ENCODE measurements at regions not wholly inside any gene's neighbourhood (a gene's known extent, or its start where the extent isn't known, plus 50 kb on each side); places are given as distances from the start of the nearest gene placed in this dataset.
"Not testable (repeated sequence)": the region's sequence is repeated elsewhere in the genome, so short reads cannot be mapped to it uniquely, and the experiment has no call there.

DNA sequence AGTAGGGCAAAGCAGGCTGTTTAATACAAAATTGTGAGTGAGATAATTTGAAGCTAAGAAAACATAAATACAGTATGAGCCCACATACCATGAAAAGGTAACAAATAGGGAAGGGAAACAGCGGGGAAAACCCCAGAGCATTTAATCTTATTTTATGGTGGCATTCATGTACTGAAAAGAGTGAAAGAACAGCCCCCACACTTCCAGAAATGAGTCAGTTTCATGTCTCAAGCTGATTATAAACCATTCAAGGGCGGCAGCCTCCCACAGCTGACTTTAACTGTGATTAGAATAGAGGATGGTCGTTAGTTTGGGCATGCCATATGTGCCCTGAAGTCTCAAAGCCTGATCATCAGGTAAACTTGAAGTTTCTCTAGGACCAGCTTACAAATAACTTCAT is 64.5 kb downstream of the FOXG1 start:
- no peak overlapping the region for H2BK15ac ChIP-seq (ENCODE audit: low read depth, low read length)
- no peaks in the 10 kb centered on the region for H3K23me2 ChIP-seq (ENCODE audit: insufficient read length, low read depth, low read length, poor library complexity, severe bottlenecking)
- no peak overlapping the region for H2BK120ac ChIP-seq (ENCODE audit: low read depth, low read length, poor library complexity, severe bottlenecking)
- no peak overlapping the region for H4K5ac ChIP-seq (ENCODE audit: insufficient read length, low read depth, low read length)
- no peak overlapping the region for H3K56ac ChIP-seq (ENCODE audit: insufficient read length, low read depth, low read length)
- no peak overlapping the region for H2BK20ac ChIP-seq (ENCODE audit: low read depth, low read length, poor library complexity, severe bottlenecking)
- H3K18ac ChIP-seq (ENCODE audit: insufficient read length, low read depth, low read length), result no peak overlapping the region
- H2BK5ac ChIP-seq (ENCODE audit: insufficient read length, low read length), result no peak overlapping the region
- H3K79me1 ChIP-seq (ENCODE audit: insufficient read depth, low read depth, low read length, poor library complexity, severe bottlenecking), result no peaks in the 10 kb centered on the region
- H2AFZ ChIP-seq (ENCODE audit: low read length), result no peak overlapping the region
- H3K4me2 ChIP-seq (ENCODE audit: insufficient read depth, insufficient read length, low read length), result no peak overlapping the region
- no peak overlapping the region for H3K4ac ChIP-seq (ENCODE audit: low read depth, low read length)
- H3T11ph ChIP-seq (ENCODE audit: low read length), result no peak overlapping the region
- Mint-ChIP-seq H3K27me3 (ENCODE audit: low read depth) (no peaks in the 10 kb centered on the region), H3K4me1 (no peaks in the 10 kb centered on the region), H3K36me3 (ENCODE audit: insufficient read depth in 1 of 3, low read depth in 3 of 3) (peaks cover 0 to 2% (median 0%) of the 10 kb centered on the region in 3 experiments; a peak in 1 of 7 replicates), H3K4me3 (no peak overlapping the region), H3K27ac (no peak overlapping the region), H3K9me3 (peaks cover 0 to 2% of the 10 kb centered on the region in 2 experiments; a peak in 1 of 5 replicates)
- DNase-seq, result no peak
- H3K14ac ChIP-seq (ENCODE audit: insufficient read depth, low read length), result no peak overlapping the region
- H3K27me3 ChIP-seq (ENCODE audit: insufficient read depth, low read length), result no peaks in the 10 kb centered on the region
- H4K91ac ChIP-seq (ENCODE audit: insufficient read length, low read depth, low read length), result no peak overlapping the region
- no CpG with 5 or more reads among the region's 3 CpGs for WGBS (ENCODE audit: extremely low coverage, insufficient read length, low lambda C conversion rate)
- no peaks in the 10 kb centered on the region for H4K20me1 ChIP-seq (ENCODE audit: control insufficient read depth, insufficient read depth, insufficient read length)
- no peak overlapping the region for H4K8ac ChIP-seq (replicated peaks; ENCODE audit: insufficient read length, low read depth, low read length)
- no peak overlapping the region for H3K23ac ChIP-seq (ENCODE audit: insufficient read length, low read depth, low read length)
- no peaks in the 10 kb centered on the region for H3K4me1 ChIP-seq (ENCODE audit: insufficient read depth, low read length)
- no peaks in the 10 kb centered on the region for H3K79me2 ChIP-seq (ENCODE audit: insufficient read depth, low read length)
- H3K9ac ChIP-seq (ENCODE audit: extremely low read depth, insufficient read length, low read length), result no peak overlapping the region
- TF ChIP-seq, protein P1, sequence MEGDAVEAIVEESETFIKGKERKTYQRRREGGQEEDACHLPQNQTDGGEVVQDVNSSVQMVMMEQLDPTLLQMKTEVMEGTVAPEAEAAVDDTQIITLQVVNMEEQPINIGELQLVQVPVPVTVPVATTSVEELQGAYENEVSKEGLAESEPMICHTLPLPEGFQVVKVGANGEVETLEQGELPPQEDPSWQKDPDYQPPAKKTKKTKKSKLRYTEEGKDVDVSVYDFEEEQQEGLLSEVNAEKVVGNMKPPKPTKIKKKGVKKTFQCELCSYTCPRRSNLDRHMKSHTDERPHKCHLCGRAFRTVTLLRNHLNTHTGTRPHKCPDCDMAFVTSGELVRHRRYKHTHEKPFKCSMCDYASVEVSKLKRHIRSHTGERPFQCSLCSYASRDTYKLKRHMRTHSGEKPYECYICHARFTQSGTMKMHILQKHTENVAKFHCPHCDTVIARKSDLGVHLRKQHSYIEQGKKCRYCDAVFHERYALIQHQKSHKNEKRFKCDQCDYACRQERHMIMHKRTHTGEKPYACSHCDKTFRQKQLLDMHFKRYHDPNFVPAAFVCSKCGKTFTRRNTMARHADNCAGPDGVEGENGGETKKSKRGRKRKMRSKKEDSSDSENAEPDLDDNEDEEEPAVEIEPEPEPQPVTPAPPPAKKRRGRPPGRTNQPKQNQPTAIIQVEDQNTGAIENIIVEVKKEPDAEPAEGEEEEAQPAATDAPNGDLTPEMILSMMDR (conservative IDR thresholded peaks at IDR 0.05), result no peak
- H2AK5ac ChIP-seq (ENCODE audit: insufficient read length, low read length), result no peak overlapping the region
- H2BK12ac ChIP-seq (ENCODE audit: insufficient read length, low read depth, low read length), result no peak overlapping the region
- H3K9me3 ChIP-seq (ENCODE audit: control insufficient read depth, low read depth, low read length), result no peaks in the 10 kb centered on the region
- no peak overlapping the region for H3K27ac ChIP-seq (ENCODE audit: insufficient read length, low read depth, low read length)

DNA sequence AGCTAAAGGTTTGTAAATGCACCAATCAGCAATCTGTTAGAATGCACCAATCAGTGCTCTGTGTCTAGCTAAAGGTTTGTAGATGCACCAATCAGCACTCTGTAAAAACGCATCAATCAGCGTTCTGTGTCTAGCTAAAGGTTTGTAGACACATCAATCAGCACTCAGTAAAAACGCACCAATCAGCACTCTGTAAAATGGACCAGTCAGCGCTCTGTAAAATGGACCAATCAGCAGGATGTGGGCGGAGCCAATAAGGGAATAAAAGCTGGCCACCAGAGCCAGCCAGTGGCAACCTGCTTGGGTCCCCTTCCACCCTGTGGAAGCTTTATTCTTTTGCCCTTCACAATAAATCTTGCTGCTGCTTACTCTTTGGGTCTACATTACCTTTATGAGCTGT is 76.0 kb downstream of the FOXG1 start:
- H3K79me2 ChIP-seq (ENCODE audit: insufficient read depth, low read length); H3K23ac ChIP-seq (ENCODE audit: insufficient read length, low read depth, low read length); H2BK20ac ChIP-seq (ENCODE audit: low read depth, low read length, poor library complexity, severe bottlenecking); H3K23me2 ChIP-seq (ENCODE audit: insufficient read length, low read depth, low read length, poor library complexity, severe bottlenecking); H2BK5ac ChIP-seq (ENCODE audit: insufficient read length, low read length); H4K8ac ChIP-seq (replicated peaks; ENCODE audit: insufficient read length, low read depth, low read length); H3K18ac ChIP-seq (ENCODE audit: insufficient read length, low read depth, low read length); H3K79me1 ChIP-seq (ENCODE audit: insufficient read depth, low read depth, low read length, poor library complexity, severe bottlenecking); DNase-seq; H3T11ph ChIP-seq (ENCODE audit: low read length); H3K9me3 ChIP-seq (ENCODE audit: control insufficient read depth, low read depth, low read length); H3K27ac ChIP-seq (ENCODE audit: insufficient read length, low read depth, low read length); H2BK15ac ChIP-seq (ENCODE audit: low read depth, low read length); H4K20me1 ChIP-seq (ENCODE audit: control insufficient read depth, insufficient read depth, insufficient read length); H3K27ac Mint-ChIP-seq; H3K4me1 ChIP-seq (ENCODE audit: insufficient read depth, low read length); H3K27me3 ChIP-seq (ENCODE audit: insufficient read depth, low read length); H2BK12ac ChIP-seq (ENCODE audit: insufficient read length, low read depth, low read length); H4K91ac ChIP-seq (ENCODE audit: insufficient read length, low read depth, low read length); H3K4ac ChIP-seq (ENCODE audit: low read depth, low read length); H2AFZ ChIP-seq (ENCODE audit: low read length); H3K9ac ChIP-seq (ENCODE audit: extremely low read depth, insufficient read length, low read length); H3K4me1 Mint-ChIP-seq; H2AK5ac ChIP-seq (ENCODE audit: insufficient read length, low read length); H3K14ac ChIP-seq (ENCODE audit: insufficient read depth, low read length); H4K5ac ChIP-seq (ENCODE audit: insufficient read length, low read depth, low read length); H3K4me2 ChIP-seq (ENCODE audit: insufficient read depth, insufficient read length, low read length); H3K56ac ChIP-seq (ENCODE audit: insufficient read length, low read depth, low read length); H3K4me3 Mint-ChIP-seq; H2BK120ac ChIP-seq (ENCODE audit: low read depth, low read length, poor library complexity, severe bottlenecking); H3K27me3 Mint-ChIP-seq (ENCODE audit: low read depth): not testable (repeated sequence)
- WGBS (ENCODE audit: extremely low coverage, insufficient read length, low lambda C conversion rate), result no CpG with 5 or more reads among the region's 5 CpGs
- Mint-ChIP-seq H3K36me3 (ENCODE audit: insufficient read depth in 1 of 3, low read depth in 3 of 3) (peaks cover 0 to 14% (median 11%) of the 10 kb centered on the region in 3 experiments; a peak in 5 of 7 replicates), H3K9me3 (peaks cover 11 to 12% of the 10 kb centered on the region in 2 experiments; a peak in 4 of 5 replicates)

Measured in H9 (cell line).